Uterus (tissue), 3 donors: ENCODE measurements at regions not wholly inside any gene's neighbourhood (a gene's known extent, or its start where the extent isn't known, plus 50 kb on each side); places are given as distances from the start of the nearest gene placed in this dataset.

ENCODE experiments used
- DNase-seq, 2 donors: peaks; one replicate each; pipeline ENCODE4 v3.0.0-alpha.2; 2019 to 2020
- H3K27ac ChIP-seq, 2 donors: fragments of 200-600 bp; sonication (generic); 1 replicate in 1 of 2; 2 replicates in 1 of 2; pipeline ENCODE4 v1.5.1; 2016 to 2018
- H3K27me3 ChIP-seq, 2 donors: fragments of 200-600 bp; sonication (generic); one replicate each; pipeline ENCODE4 v1.5.1; 2018 to 2019; ENCODE audit warnings: control low read depth in 1 of 2
- H3K36me3 ChIP-seq, 2 donors: fragments of 200-600 bp; sonication (generic); one replicate each; pipeline ENCODE4 v1.5.1; 2019; ENCODE audit warnings: control low read depth in 1 of 2
- H3K4me1 ChIP-seq, 2 donors: fragments of 200-600 bp; sonication (generic); one replicate each; pipeline ENCODE4 v1.5.1; 2018 to 2019; ENCODE audit warnings: control low read depth in 1 of 2
- H3K4me3 ChIP-seq, 2 donors: fragments of 200-600 bp; sonication (generic); 1 replicate in 1 of 2; 2 replicates in 1 of 2; pipeline ENCODE4 v1.5.1; 2018 to 2019; ENCODE audit warnings: mild to moderate bottlenecking in 1 of 2
- H3K9me3 ChIP-seq, 2 donors: fragments of 200-600 bp; sonication (generic); one replicate each; pipeline ENCODE4 v1.5.1; 2019; ENCODE audit warnings: control low read depth in 1 of 2
- CTCF ChIP-seq, 4 experiments: fragments of 200-600 bp in 2 of 4; fragments of 450-650 bp in 2 of 4; sonication (generic) in 2 of 4; IDR thresholded peaks; one replicate each; pipeline ENCODE4 v1.5.1; 2016 to 2019; ENCODE audit warnings: antibody characterized with exemption in 4 of 4, mild to moderate bottlenecking in 2 of 4, moderate library complexity in 1 of 4
- POLR2A ChIP-seq, 2 donors: fragments of 450-650 bp; IDR thresholded peaks; one replicate each; pipeline ENCODE4 v1.6.1; 2016; ENCODE audit warnings: antibody characterized with exemption in 2 of 2, mild to moderate bottlenecking in 1 of 2, moderate library complexity in 1 of 2
- intact Hi-C: fragments of 100-400 bp; cut with DNase I; formaldehyde crosslinking; loops from one replicate; pipeline ENCODE4 v1.15.1; 2023; ENCODE audit warnings: low total_unique reads
- donor health status: DM: yes; HTN: yes; CAD: no.

DNA sequence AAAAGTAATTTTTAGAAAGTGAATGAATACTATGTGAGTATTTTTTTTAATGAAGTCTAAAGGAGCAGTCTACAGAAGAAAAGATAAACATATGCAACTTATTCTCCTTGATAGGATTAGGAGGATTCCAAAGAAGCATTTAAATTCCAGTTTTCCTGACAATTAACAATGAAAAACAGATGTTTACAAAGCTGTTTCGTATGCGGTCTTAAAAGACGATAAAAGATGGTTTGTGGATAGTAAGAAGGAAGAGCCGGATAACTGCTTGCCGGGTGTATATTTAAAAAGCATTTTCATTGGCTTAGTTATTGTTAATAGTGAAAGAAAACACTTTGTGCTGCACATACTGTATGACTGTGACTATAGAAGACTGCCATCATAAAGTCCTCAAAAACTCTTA, 120.0 kb upstream of the C11orf58 start:
- H3K4me3 ChIP-seq, result no peak overlapping the region
- TF ChIP-seq CTCF (IDR thresholded peaks at IDR 0.05), result no peak
- TF ChIP-seq POLR2A (IDR thresholded peaks at IDR 0.05), result no peak
- no peak for DNase-seq
- peaks cover 0 to 3% of the 10 kb centered on the region in 2 donors for H3K36me3 ChIP-seq
- H3K27me3 ChIP-seq, result peaks cover 4 to 26% of the 10 kb centered on the region in 2 donors
- H3K27ac ChIP-seq, result no peak overlapping the region
- intact Hi-C loops, result no loop called here
- H3K9me3 ChIP-seq, result no peaks in the 10 kb centered on the region
- H3K4me1 ChIP-seq, result no peaks in the 10 kb centered on the region

- intact Hi-C loops, result no loop called here
- DNase-seq, result no peak
- Histone ChIP-seq H3K27me3 (peaks cover 4 to 47% of the 10 kb centered on the region in 2 donors), H3K4me3 (no peak overlapping the region), H3K4me1 (no peaks in the 10 kb centered on the region), H3K27ac (no peak overlapping the region), H3K36me3 (peaks cover 0 to 3% of the 10 kb centered on the region in 2 donors), H3K9me3 (no peaks in the 10 kb centered on the region)
- no peak for TF ChIP-seq POLR2A (IDR thresholded peaks at IDR 0.05)
- TF ChIP-seq CTCF (IDR thresholded peaks at IDR 0.05), result no peak
These were observed 123.0 kb upstream of the C11orf58 start for GRCh38 chr11:16615480-16615879.

DNA sequence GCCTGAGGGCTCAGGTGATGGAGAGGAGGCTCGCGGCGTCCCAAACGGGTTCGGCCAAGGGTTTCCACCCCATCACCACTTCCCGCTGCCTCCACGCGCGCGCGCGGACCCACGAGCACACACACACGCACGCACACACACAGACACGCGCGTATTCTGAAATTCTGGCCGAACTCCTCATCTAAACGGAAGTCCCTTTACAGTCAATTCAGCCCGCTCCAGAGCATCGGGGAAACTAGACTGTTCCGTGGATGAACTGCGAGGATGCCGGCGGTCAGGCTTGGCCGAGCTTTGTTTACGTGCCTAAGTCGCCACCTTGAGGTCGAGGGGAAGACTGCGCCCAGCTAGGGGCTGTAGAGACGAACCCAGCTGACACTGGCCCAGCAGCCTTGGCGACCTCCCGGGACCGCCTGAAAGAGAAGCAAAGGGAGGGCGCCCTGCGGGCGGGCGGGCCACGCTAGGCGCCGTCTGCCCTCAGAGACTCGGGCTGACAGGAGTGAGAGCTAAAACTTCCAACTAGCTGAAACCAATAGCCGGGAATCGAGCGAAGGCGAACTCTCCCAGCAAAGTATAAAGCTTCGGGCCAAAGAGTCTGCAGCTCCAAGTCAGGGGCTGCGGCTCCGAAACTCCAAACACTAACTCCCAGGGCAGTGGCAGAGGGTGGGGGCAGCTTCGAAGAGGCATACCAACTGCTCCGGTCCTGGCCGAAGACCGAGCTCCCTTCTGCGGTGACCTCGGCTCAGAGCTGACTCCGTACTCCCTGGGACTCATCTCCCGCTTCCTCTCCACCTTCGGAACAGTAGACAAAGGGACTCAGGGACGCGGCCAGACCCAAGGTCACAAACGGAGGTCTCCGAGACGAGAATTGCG, 124.7 kb upstream of the C11orf58 start:
- DNase-seq, result peak; percentile 69 to 78
- peaks cover 4 to 59% of the 10 kb centered on the region in 2 donors for H3K27me3 ChIP-seq
- H3K36me3 ChIP-seq, result peaks cover 0 to 3% of the 10 kb centered on the region in 2 donors
- no peak overlapping the region for H3K27ac ChIP-seq
- H3K9me3 ChIP-seq, result no peaks in the 10 kb centered on the region
- no peaks in the 10 kb centered on the region for H3K4me1 ChIP-seq
- peak; percentile 81 to 82 (median 82) for TF ChIP-seq CTCF (IDR thresholded peaks at IDR 0.05)
- TF ChIP-seq POLR2A (IDR thresholded peaks at IDR 0.05), result no peak
- intact Hi-C loops, result no loop called here
- peak overlapping the region; percentile 5 to 29 for H3K4me3 ChIP-seq

GRCh38 chr11:16613262-16613511, 125.3 kb upstream of the C11orf58 start:
- Histone ChIP-seq H3K36me3 (peaks cover 0 to 3% of the 10 kb centered on the region in 2 donors), H3K27me3 (peaks cover 4 to 65% of the 10 kb centered on the region in 2 donors), H3K4me3 (peak overlapping the region; percentile 5 to 29), H3K27ac (no peak overlapping the region), H3K9me3 (no peaks in the 10 kb centered on the region), H3K4me1 (no peaks in the 10 kb centered on the region)
- TF ChIP-seq POLR2A (IDR thresholded peaks at IDR 0.05) (no peak), CTCF (IDR thresholded peaks at IDR 0.05) (no peak)
- no peak for DNase-seq
- intact Hi-C loops, result no loop called here

GRCh38 chr11:16612566-16613261, 125.7 kb upstream of the C11orf58 start:
- intact Hi-C loops, result no loop called here
- peaks cover 4 to 69% of the 10 kb centered on the region in 2 donors for H3K27me3 ChIP-seq
- H3K4me3 ChIP-seq, result peak overlapping the region in 1 of 2 donors; percentile 29

More at GRCh38 chr11:16612566-16613261, 125.7 kb upstream of the C11orf58 start:
- no peak overlapping the region for H3K27ac ChIP-seq
- peaks cover 0 to 3% of the 10 kb centered on the region in 2 donors for H3K36me3 ChIP-seq
- DNase-seq, result no peak
- H3K4me1 ChIP-seq, result peaks cover 0 to 2% of the 10 kb centered on the region in 2 donors
- no peak for TF ChIP-seq CTCF (IDR thresholded peaks at IDR 0.05)
- TF ChIP-seq POLR2A (IDR thresholded peaks at IDR 0.05), result no peak
- no peaks in the 10 kb centered on the region for H3K9me3 ChIP-seq
